ENCODE measurements at regions not wholly inside any gene's neighbourhood (a gene's known extent, or its start where the extent isn't known, plus 50 kb on each side); places are given as distances from the start of the nearest gene placed in this dataset.

DNA sequence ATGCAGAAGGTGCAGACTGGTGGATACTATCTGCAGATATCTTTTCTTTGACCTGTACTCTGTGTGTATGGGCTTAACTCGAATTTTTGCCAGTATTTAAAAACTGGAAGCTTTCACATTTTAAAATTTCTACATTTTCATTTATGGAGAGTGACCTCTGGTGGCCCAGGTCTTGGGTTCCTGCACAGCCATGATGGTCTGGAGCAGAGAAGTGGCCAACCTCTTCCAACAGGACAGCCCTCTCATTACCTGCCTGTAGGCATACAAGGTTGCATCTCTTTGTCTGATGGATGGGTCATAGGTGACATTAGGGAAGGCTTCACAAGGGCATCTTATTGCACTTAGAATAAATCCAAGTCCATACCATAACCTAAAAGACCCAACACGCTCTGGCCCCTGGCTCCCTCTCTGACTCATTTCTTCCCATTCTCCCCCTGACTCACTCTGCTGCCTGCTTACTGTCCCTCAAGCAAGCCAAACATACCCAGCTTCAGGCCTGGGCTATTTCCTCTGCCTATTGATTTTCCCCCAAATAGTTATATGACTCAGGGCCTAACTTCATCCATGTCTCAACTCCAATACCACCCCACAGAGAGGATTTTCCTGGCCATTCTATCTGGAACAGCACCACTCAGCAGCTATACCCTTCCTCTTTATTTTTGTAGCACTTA is 113.3 kb upstream of the SLC1A3 start (continued):
- TF ChIP-seq RORB (CRISPR knock-in tag; IDR thresholded peaks at IDR 0.05): no peak

GRCh38 chr5:36494028-36494427 is 112.4 kb upstream of the SLC1A3 start:
- Mint-ChIP-seq H3K27ac (no peak overlapping the region), H3K4me1 (peaks cover 13% of the 10 kb centered on the region), H3K4me3 (no peak overlapping the region), H3K27me3 (ENCODE audit: low read depth) (no peaks in the 10 kb centered on the region; the same call in 1 of the 2 replicates), H3K36me3 (no peaks in the 10 kb centered on the region), H3K9me3 (no peaks in the 10 kb centered on the region)
- ChIA-PET POLR2A (no interaction called here), CTCF (no interaction called here)
- DNase-seq (ENCODE audit: low spot score) (no peak), ATAC-seq (no peak)
- TF ChIP-seq ATF6 (CRISPR knock-in tag; IDR thresholded peaks at IDR 0.05) (no peak), FOXJ3 (CRISPR knock-in tag; IDR thresholded peaks at IDR 0.05; ENCODE audit: borderline replicate concordance) (no peak), CBFB (CRISPR knock-in tag; IDR thresholded peaks at IDR 0.05; ENCODE audit: low read depth) (no peak), CREB1 (CRISPR knock-in tag; IDR thresholded peaks at IDR 0.05) (no peak), FOXP1 (CRISPR knock-in tag; IDR thresholded peaks at IDR 0.05; ENCODE audit: borderline replicate concordance) (no peak), ZMAT4 (CRISPR knock-in tag; IDR thresholded peaks at IDR 0.05) (no peak), ZNF121 (CRISPR knock-in tag; IDR thresholded peaks at IDR 0.05) (no peak), ZNF138 (CRISPR knock-in tag; conservative IDR thresholded peaks at IDR 0.05) (no peak), RORB (CRISPR knock-in tag; IDR thresholded peaks at IDR 0.05) (no peak)
- TF ChIP-seq, protein P1, sequence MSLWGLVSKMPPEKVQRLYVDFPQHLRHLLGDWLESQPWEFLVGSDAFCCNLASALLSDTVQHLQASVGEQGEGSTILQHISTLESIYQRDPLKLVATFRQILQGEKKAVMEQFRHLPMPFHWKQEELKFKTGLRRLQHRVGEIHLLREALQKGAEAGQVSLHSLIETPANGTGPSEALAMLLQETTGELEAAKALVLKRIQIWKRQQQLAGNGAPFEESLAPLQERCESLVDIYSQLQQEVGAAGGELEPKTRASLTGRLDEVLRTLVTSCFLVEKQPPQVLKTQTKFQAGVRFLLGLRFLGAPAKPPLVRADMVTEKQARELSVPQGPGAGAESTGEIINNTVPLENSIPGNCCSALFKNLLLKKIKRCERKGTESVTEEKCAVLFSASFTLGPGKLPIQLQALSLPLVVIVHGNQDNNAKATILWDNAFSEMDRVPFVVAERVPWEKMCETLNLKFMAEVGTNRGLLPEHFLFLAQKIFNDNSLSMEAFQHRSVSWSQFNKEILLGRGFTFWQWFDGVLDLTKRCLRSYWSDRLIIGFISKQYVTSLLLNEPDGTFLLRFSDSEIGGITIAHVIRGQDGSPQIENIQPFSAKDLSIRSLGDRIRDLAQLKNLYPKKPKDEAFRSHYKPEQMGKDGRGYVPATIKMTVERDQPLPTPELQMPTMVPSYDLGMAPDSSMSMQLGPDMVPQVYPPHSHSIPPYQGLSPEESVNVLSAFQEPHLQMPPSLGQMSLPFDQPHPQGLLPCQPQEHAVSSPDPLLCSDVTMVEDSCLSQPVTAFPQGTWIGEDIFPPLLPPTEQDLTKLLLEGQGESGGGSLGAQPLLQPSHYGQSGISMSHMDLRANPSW (CRISPR knock-in tag; conservative IDR thresholded peaks at IDR 0.05; ENCODE audit: low read depth): no peak

DNA sequence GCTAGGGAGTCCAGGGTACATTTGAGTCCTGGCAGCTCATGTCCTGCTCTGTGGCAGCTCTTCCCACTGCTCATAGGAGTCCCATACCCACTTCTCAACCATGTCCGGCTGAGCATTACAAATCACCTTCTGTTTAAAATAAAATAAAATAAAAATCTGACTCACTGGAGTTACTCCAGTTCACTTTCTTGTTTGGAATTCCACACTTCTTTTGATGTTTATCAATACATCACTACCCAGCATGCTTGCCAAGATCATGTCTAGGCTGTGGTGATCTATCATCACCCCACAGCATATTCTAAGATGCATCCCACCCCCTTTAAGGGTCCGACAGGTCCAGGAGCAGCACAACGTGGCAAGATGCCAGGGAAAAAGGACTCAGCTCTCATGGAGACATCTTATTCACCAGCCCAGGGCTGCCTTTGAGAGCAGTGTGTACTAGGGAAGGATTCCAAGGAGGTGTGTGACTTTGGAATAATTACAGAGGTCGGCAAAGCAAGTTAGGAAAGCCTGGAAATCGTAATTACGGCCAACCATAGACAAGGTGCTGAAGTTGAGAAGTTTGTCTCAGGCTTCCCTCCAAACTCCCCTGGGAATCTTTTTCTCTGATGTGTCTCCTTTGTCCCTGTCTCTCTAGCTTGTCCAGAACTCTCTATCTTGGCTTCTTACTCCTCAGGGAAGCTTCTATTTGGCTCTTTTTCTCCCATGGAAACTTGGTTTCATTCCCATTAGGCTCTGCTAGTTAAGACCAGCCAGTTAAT is 111.4 kb upstream of the SLC1A3 start:
- Mint-ChIP-seq H3K27me3 (ENCODE audit: low read depth) (no peaks in the 10 kb centered on the region; the same call in 1 of the 2 replicates), H3K36me3 (no peaks in the 10 kb centered on the region), H3K4me3 (no peak overlapping the region), H3K27ac (no peak overlapping the region), H3K4me1 (peaks cover 13% of the 10 kb centered on the region), H3K9me3 (peaks cover 4% of the 10 kb centered on the region; the same call in 1 of the 2 replicates)
- CTCF ChIA-PET: interaction anchor here (1.0 kb wide), 1 partner anchor 201 kb away, joined by 3 read pairs; no protein-coding TSS in a partner anchor
- POLR2A ChIA-PET: no interaction called here
- ATAC-seq (no peak), DNase-seq (ENCODE audit: low spot score) (no peak)
- TF ChIP-seq, protein P1 (CRISPR knock-in tag; conservative IDR thresholded peaks at IDR 0.05; ENCODE audit: low read depth): no peak
- TF ChIP-seq ZNF138 (CRISPR knock-in tag; conservative IDR thresholded peaks at IDR 0.05): no peak
- no peak for TF ChIP-seq NR2C2 (CRISPR knock-in tag; IDR thresholded peaks at IDR 0.05)
- TF ChIP-seq, protein P2, sequence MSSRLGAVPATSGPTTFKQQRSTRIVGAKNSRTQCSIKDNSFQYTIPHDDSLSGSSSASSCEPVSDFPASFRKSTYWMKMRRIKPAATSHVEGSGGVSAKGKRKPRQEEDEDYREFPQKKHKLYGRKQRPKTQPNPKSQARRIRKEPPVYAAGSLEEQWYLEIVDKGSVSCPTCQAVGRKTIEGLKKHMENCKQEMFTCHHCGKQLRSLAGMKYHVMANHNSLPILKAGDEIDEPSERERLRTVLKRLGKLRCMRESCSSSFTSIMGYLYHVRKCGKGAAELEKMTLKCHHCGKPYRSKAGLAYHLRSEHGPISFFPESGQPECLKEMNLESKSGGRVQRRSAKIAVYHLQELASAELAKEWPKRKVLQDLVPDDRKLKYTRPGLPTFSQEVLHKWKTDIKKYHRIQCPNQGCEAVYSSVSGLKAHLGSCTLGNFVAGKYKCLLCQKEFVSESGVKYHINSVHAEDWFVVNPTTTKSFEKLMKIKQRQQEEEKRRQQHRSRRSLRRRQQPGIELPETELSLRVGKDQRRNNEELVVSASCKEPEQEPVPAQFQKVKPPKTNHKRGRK (CRISPR knock-in tag; IDR thresholded peaks at IDR 0.05; ENCODE audit: borderline replicate concordance): no peak
- TF ChIP-seq E2F1 (CRISPR knock-in tag; IDR thresholded peaks at IDR 0.05): no peak
- TF ChIP-seq OVOL2 (CRISPR knock-in tag; IDR thresholded peaks at IDR 0.05; ENCODE audit: borderline replicate concordance): no peak
- TF ChIP-seq GABPB1 (CRISPR knock-in tag; IDR thresholded peaks at IDR 0.05): no peak
- TF ChIP-seq ELF4 (CRISPR knock-in tag; IDR thresholded peaks at IDR 0.05; ENCODE audit: low read depth): no peak
- TF ChIP-seq, protein P3, sequence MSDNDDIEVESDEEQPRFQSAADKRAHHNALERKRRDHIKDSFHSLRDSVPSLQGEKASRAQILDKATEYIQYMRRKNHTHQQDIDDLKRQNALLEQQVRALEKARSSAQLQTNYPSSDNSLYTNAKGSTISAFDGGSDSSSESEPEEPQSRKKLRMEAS (CRISPR knock-in tag; IDR thresholded peaks at IDR 0.05): no peak
- TF ChIP-seq, protein P4, sequence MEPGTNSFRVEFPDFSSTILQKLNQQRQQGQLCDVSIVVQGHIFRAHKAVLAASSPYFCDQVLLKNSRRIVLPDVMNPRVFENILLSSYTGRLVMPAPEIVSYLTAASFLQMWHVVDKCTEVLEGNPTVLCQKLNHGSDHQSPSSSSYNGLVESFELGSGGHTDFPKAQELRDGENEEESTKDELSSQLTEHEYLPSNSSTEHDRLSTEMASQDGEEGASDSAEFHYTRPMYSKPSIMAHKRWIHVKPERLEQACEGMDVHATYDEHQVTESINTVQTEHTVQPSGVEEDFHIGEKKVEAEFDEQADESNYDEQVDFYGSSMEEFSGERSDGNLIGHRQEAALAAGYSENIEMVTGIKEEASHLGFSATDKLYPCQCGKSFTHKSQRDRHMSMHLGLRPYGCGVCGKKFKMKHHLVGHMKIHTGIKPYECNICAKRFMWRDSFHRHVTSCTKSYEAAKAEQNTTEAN (CRISPR knock-in tag; IDR thresholded peaks at IDR 0.05): no peak
